HL-60 (cell line): ENCODE measurements at regions not wholly inside any gene's neighbourhood (a gene's known extent, or its start where the extent isn't known, plus 50 kb on each side); places are given as distances from the start of the nearest gene placed in this dataset.

Experiments
- CTCF ChIP-seq: IDR thresholded peaks from one replicate; pipeline ENCODE4 v1.5.1; 2011; ENCODE audit warnings: low read length, control low read depth, inconsistent platforms; ENCODE audit not compliant: insufficient read depth
- POLR2AphosphoS5 ChIP-seq: IDR thresholded peaks from 2 replicates; pipeline ENCODE4 v1.6.1; 2012; ENCODE audit warnings: low read depth

GRCh38 chr3:83670416-83670815 lies 1288.4 kb upstream of the CADM2 start:
- TF ChIP-seq CTCF, result no peak
- no peak for TF ChIP-seq POLR2AphosphoS5
